ENCODE measurements at regions not wholly inside any gene's neighbourhood (a gene's known extent, or its start where the extent isn't known, plus 50 kb on each side); places are given as distances from the start of the nearest gene placed in this dataset.

GRCh38 chr15:96858694-96859093 is 528.2 kb downstream of the NR2F2 start:
- TF ChIP-seq SP1 (IDR thresholded peaks at IDR 0.05) (no peak), ARNT (IDR thresholded peaks at IDR 0.05) (no peak), PKNOX1 (IDR thresholded peaks at IDR 0.05) (no peak), TARDBP (IDR thresholded peaks at IDR 0.05) (no peak), FOXK2 (IDR thresholded peaks at IDR 0.05) (no peak), ELF4 (IDR thresholded peaks at IDR 0.05) (no peak), ZNF384 (IDR thresholded peaks at IDR 0.05) (no peak), CTBP1 (IDR thresholded peaks at IDR 0.05; ENCODE audit: borderline replicate concordance) (no peak)

Data from HEK293T (cell line).